ENCODE measurements at regions not wholly inside any gene's neighbourhood (a gene's known extent, or its start where the extent isn't known, plus 50 kb on each side); places are given as distances from the start of the nearest gene placed in this dataset.

DNA sequence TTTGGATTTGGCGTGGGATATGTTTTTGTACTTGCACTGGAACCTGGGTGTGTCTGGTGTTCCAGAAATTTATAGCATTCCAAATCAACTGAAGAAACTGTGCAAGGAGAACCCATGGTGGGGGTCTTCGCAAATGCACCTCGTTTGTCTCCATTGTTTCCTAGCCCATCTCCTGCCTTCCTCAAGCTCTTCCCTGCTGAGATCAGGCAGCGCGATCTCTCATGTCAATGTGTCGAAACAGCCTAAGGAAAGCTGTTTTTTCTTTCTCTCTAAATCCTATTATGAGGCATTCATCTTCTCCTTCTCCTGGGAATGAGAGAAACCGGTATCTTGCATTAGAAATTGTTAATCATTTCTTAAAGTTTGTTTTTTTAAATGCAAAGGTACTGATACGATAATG lies 131.0 kb downstream of the KLF5 start:
- no peak for DNase-seq
- 100% methylated on average over 2 of the region's 8 CpGs for WGBS (ENCODE audit: insufficient coverage)
- H3K9me3 ChIP-seq (replicated peaks in 1 of 2; ENCODE audit: control insufficient read depth in 1 of 2, insufficient read depth in 1 of 2, low read length in 2 of 2), result no peaks in the 10 kb centered on the region
- TF ChIP-seq, protein P1, sequence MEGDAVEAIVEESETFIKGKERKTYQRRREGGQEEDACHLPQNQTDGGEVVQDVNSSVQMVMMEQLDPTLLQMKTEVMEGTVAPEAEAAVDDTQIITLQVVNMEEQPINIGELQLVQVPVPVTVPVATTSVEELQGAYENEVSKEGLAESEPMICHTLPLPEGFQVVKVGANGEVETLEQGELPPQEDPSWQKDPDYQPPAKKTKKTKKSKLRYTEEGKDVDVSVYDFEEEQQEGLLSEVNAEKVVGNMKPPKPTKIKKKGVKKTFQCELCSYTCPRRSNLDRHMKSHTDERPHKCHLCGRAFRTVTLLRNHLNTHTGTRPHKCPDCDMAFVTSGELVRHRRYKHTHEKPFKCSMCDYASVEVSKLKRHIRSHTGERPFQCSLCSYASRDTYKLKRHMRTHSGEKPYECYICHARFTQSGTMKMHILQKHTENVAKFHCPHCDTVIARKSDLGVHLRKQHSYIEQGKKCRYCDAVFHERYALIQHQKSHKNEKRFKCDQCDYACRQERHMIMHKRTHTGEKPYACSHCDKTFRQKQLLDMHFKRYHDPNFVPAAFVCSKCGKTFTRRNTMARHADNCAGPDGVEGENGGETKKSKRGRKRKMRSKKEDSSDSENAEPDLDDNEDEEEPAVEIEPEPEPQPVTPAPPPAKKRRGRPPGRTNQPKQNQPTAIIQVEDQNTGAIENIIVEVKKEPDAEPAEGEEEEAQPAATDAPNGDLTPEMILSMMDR (IDR thresholded peaks at IDR 0.05), result no peak
- H3K36me3 ChIP-seq (replicated peaks in 1 of 2; ENCODE audit: control insufficient read depth in 1 of 2, insufficient read depth in 2 of 2, low read length in 2 of 2), result no peaks in the 10 kb centered on the region
- H3K9me3 Mint-ChIP-seq, result peaks cover 0 to 4% (median 2%) of the 10 kb centered on the region in 7 donors
- intact Hi-C loops (cut with micrococcal nuclease), result no loop called here
- no peak overlapping the region for H2AFZ ChIP-seq (ENCODE audit: insufficient read depth, low read depth, low read length, poor library complexity, severe bottlenecking)
- H3K4me3 Mint-ChIP-seq, result no peak overlapping the region
- no peak overlapping the region for H3K4me2 ChIP-seq (replicated peaks; ENCODE audit: extremely low read depth, low read length, poor library complexity, severe bottlenecking)
- no peak overlapping the region for H3K27ac ChIP-seq (ENCODE audit: low read depth in 1 of 2, low read length in 2 of 2)
- no peak overlapping the region for H3K4me3 ChIP-seq (replicated peaks in 1 of 3; ENCODE audit: low read depth in 2 of 3, low read length in 3 of 3)
- no peak overlapping the region for H3K27ac Mint-ChIP-seq
- no peaks in the 10 kb centered on the region for H3K36me3 Mint-ChIP-seq
- no peaks in the 10 kb centered on the region for H3K4me1 ChIP-seq (ENCODE audit: control insufficient read depth in 1 of 2, insufficient read depth in 2 of 2, low read length in 2 of 2)
- H3K27me3 ChIP-seq (ENCODE audit: control insufficient read depth in 2 of 2, insufficient read depth in 2 of 2, low read length in 2 of 2), result no peaks in the 10 kb centered on the region
- no peaks in the 10 kb centered on the region for H3K4me1 Mint-ChIP-seq
- H4K20me1 ChIP-seq (ENCODE audit: insufficient read depth, low read length), result no peaks in the 10 kb centered on the region
- peaks cover 1 to 3% (median 2%) of the 10 kb centered on the region in 3 donors for H3K27me3 Mint-ChIP-seq (ENCODE audit: low read depth in 3 of 3)
- H3K79me2 ChIP-seq (ENCODE audit: insufficient read depth, low read length), result no peaks in the 10 kb centered on the region
- H3K9ac ChIP-seq (ENCODE audit: insufficient read depth, low read length, poor library complexity, severe bottlenecking), result no peak overlapping the region

DNA sequence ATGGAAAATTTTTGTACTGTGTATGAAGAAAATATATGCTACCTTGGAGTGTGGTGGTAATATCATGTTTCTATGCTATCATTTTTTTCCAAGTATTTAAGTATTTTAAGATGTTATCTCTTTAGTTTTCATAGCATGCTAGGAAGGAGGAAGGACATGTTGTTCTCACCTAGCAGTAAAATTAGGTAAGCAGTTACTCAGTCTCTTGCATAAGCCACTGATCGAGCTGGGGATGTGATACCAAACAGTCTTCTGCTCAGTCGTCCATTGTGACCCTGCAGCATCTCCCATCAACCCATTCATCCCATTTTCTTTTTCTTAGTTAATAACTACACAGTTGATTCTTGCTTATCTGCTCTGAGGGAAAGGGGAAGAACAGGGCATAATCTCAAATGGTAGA lies 130.6 kb downstream of the KLF5 start:
- peaks cover 1 to 3% (median 2%) of the 10 kb centered on the region in 3 donors for H3K27me3 Mint-ChIP-seq (ENCODE audit: low read depth in 3 of 3)
- no peak for DNase-seq
- no peaks in the 10 kb centered on the region for H3K27me3 ChIP-seq (ENCODE audit: control insufficient read depth in 2 of 2, insufficient read depth in 2 of 2, low read length in 2 of 2)
- no peaks in the 10 kb centered on the region for H3K9me3 ChIP-seq (replicated peaks in 1 of 2; ENCODE audit: control insufficient read depth in 1 of 2, insufficient read depth in 1 of 2, low read length in 2 of 2)
- peaks cover 0 to 4% (median 2%) of the 10 kb centered on the region in 7 donors for H3K9me3 Mint-ChIP-seq
- WGBS (ENCODE audit: insufficient coverage), result no CpG with 5 or more reads among the region's 2 CpGs
- H2AFZ ChIP-seq (ENCODE audit: insufficient read depth, low read depth, low read length, poor library complexity, severe bottlenecking), result no peak overlapping the region
- no peak overlapping the region for H3K27ac Mint-ChIP-seq
- H4K20me1 ChIP-seq (ENCODE audit: insufficient read depth, low read length), result no peaks in the 10 kb centered on the region
- H3K9ac ChIP-seq (ENCODE audit: insufficient read depth, low read length, poor library complexity, severe bottlenecking), result no peak overlapping the region
- H3K4me1 ChIP-seq (ENCODE audit: control insufficient read depth in 1 of 2, insufficient read depth in 2 of 2, low read length in 2 of 2), result no peaks in the 10 kb centered on the region
- H3K4me2 ChIP-seq (replicated peaks; ENCODE audit: extremely low read depth, low read length, poor library complexity, severe bottlenecking), result no peak overlapping the region
- no peaks in the 10 kb centered on the region for H3K79me2 ChIP-seq (ENCODE audit: insufficient read depth, low read length)
- intact Hi-C loops (cut with micrococcal nuclease), result no loop called here
- H3K27ac ChIP-seq (ENCODE audit: low read depth in 1 of 2, low read length in 2 of 2), result no peak overlapping the region
- H3K4me3 ChIP-seq (replicated peaks in 1 of 3; ENCODE audit: low read depth in 2 of 3, low read length in 3 of 3), result no peak overlapping the region
- TF ChIP-seq, protein P1 (IDR thresholded peaks at IDR 0.05), result no peak
- H3K36me3 ChIP-seq (replicated peaks in 1 of 2; ENCODE audit: control insufficient read depth in 1 of 2, insufficient read depth in 2 of 2, low read length in 2 of 2), result no peaks in the 10 kb centered on the region
- H3K4me3 Mint-ChIP-seq, result no peak overlapping the region
- no peaks in the 10 kb centered on the region for H3K4me1 Mint-ChIP-seq
- H3K36me3 Mint-ChIP-seq, result no peaks in the 10 kb centered on the region

All from CD14-positive monocyte (primary cell).